HepG2 (cell line): ENCODE measurements at regions not wholly inside any gene's neighbourhood (a gene's known extent, or its start where the extent isn't known, plus 50 kb on each side); places are given as distances from the start of the nearest gene placed in this dataset.

Experiments
- DNMT3B ChIP-seq: conservative IDR thresholded peaks from 2 replicates; pipeline ENCODE4 v1.6.1; 2016; ENCODE audit warnings: missing biosample characterization, control low read depth
- DRAP1 ChIP-seq: IDR thresholded peaks from 2 replicates; pipeline ENCODE4 v1.6.1; 2016; ENCODE audit warnings: missing genetic modification reagents, missing compliant biosample characterization
- FOXP4 ChIP-seq: sonication (generic); formaldehyde crosslinking; IDR thresholded peaks from 2 replicates; pipeline ENCODE4 v1.4.0; 2020; ENCODE audit warnings: missing genetic modification reagents
- HMG20B ChIP-seq: conservative IDR thresholded peaks from 2 replicates; pipeline ENCODE4 v1.6.1; 2016; ENCODE audit warnings: missing genetic modification reagents, missing compliant biosample characterization
- MED1 ChIP-seq: sonication (generic); formaldehyde crosslinking; IDR thresholded peaks from 2 replicates; pipeline ENCODE4 v1.4.0; 2020; ENCODE audit warnings: missing genetic modification reagents
- NFKBIZ ChIP-seq: IDR thresholded peaks from 2 replicates; pipeline ENCODE4 v1.6.1; 2018; ENCODE audit warnings: missing genetic modification reagents, missing compliant biosample characterization
- TFAP4 ChIP-seq: sonication (generic); IDR thresholded peaks from 2 replicates; pipeline ENCODE4 v1.6.1; 2016; ENCODE audit warnings: low read depth, borderline replicate concordance
- THAP11 ChIP-seq: IDR thresholded peaks from 2 replicates; pipeline ENCODE4 v1.6.1; 2016; ENCODE audit warnings: missing biosample characterization, missing genetic modification reagents
- THRA ChIP-seq: sonication (generic); formaldehyde crosslinking; IDR thresholded peaks from 2 replicates; pipeline ENCODE4 v1.4.0; 2020; ENCODE audit warnings: missing genetic modification reagents, borderline replicate concordance
- U2AF2 ChIP-seq: fragments of 200-400 bp; formaldehyde crosslinking; IDR thresholded peaks from 2 replicates; pipeline ENCODE4 v1.6.1; 2017; ENCODE audit warnings: low read depth, mild to moderate bottlenecking, low read length
- ZBTB49 ChIP-seq: sonication (generic); formaldehyde crosslinking; IDR thresholded peaks from 2 replicates; pipeline ENCODE4 v1.4.0; 2020; ENCODE audit warnings: missing genetic modification reagents, borderline replicate concordance
- ZNF251 ChIP-seq: sonication (generic); formaldehyde crosslinking; IDR thresholded peaks from 2 replicates; pipeline ENCODE4 v1.9.0; 2021; ENCODE audit warnings: mild to moderate bottlenecking, missing genetic modification reagents
- ZNF260 ChIP-seq: sonication (generic); formaldehyde crosslinking; IDR thresholded peaks from 2 replicates; pipeline ENCODE4 v1.4.0; 2020; ENCODE audit warnings: missing genetic modification reagents, low read depth, mild to moderate bottlenecking, borderline replicate concordance
- ZNF382 ChIP-seq: sonication (generic); formaldehyde crosslinking; IDR thresholded peaks from 2 replicates; pipeline ENCODE4 v1.5.0; 2020; ENCODE audit warnings: missing genetic modification reagents, mild to moderate bottlenecking, borderline replicate concordance
- ZNF768 ChIP-seq: sonication (generic); formaldehyde crosslinking; IDR thresholded peaks from 2 replicates; pipeline ENCODE4 v1.4.0; 2020; ENCODE audit warnings: missing genetic modification reagents
- ZNF781 ChIP-seq: sonication (generic); formaldehyde crosslinking; IDR thresholded peaks from 2 replicates; pipeline ENCODE4 v1.5.1; 2020; ENCODE audit warnings: borderline replicate concordance, mild to moderate bottlenecking, missing genetic modification reagents; ENCODE audit errors: not compliant biosample characterization
- ZNF878 ChIP-seq: sonication (generic); formaldehyde crosslinking; IDR thresholded peaks from 2 replicates; pipeline ENCODE4 v1.8.1; 2023; ENCODE audit warnings: mild to moderate bottlenecking, missing genetic modification reagents, moderate library complexity
- ZSCAN21 ChIP-seq: sonication (generic); formaldehyde crosslinking; IDR thresholded peaks from 2 replicates; pipeline ENCODE4 v1.8.0; 2022; ENCODE audit warnings: mild to moderate bottlenecking, missing genetic modification reagents, moderate library complexity, borderline replicate concordance
- ZSCAN9 ChIP-seq: IDR thresholded peaks from 2 replicates; pipeline ENCODE4 v1.6.1; 2016; ENCODE audit warnings: borderline replicate concordance

GRCh38 chr6:137315081-137315480, 95.9 kb upstream of the IFNGR1 start (continued):
- TF ChIP-seq ZNF781 (CRISPR knock-in tag), result no peak
- no peak for TF ChIP-seq U2AF2
- TF ChIP-seq THRA (CRISPR knock-in tag), result 0 out of 2 replicates have a peak, but pooled peaks have one; percentile 19
- TF ChIP-seq ZNF382, result no peak
- no peak for TF ChIP-seq ZNF768
- TF ChIP-seq ZBTB49 (CRISPR knock-in tag), result no peak
- TF ChIP-seq ZSCAN21 (CRISPR knock-in tag), result no peak
- no peak for TF ChIP-seq DRAP1 (CRISPR knock-in tag)
- TF ChIP-seq FOXP4 (CRISPR knock-in tag), result peak; percentile 83
- 0 out of 2 replicates have a peak, but pooled peaks have one; percentile 56 for TF ChIP-seq DNMT3B (CRISPR knock-in tag)
- no peak for TF ChIP-seq ZNF251 (CRISPR knock-in tag)
- TF ChIP-seq THAP11 (CRISPR knock-in tag), result no peak
- no peak for TF ChIP-seq ZNF260 (CRISPR knock-in tag)
- TF ChIP-seq ZNF878 (CRISPR knock-in tag), result peak; percentile 63; the same call in 1 of the 2 replicates
- TF ChIP-seq MED1 (CRISPR knock-in tag), result peak; percentile 74
- TF ChIP-seq HMG20B (CRISPR knock-in tag), result peak; percentile 59; the same call in 1 of the 2 replicates
- TF ChIP-seq TFAP4, result no peak
- peak; percentile 62; the same call in 1 of the 2 replicates for TF ChIP-seq NFKBIZ (CRISPR knock-in tag)
- 0 out of 2 replicates have a peak, but pooled peaks have one; percentile 28 for TF ChIP-seq ZSCAN9 (CRISPR knock-in tag)
